Epithelial cell of proximal tubule (primary cell): ENCODE measurements at regions not wholly inside any gene's neighbourhood (a gene's known extent, or its start where the extent isn't known, plus 50 kb on each side); places are given as distances from the start of the nearest gene placed in this dataset.

Source experiments
- DNase-seq: peaks from one replicate; pipeline ENCODE4 v3.0.0-alpha.2; 2011; ENCODE audit warnings: low read depth
- H3K4me3 ChIP-seq: 2 replicates; pipeline ENCODE4 v1.5.1; 2011; ENCODE audit warnings: low read depth, mild to moderate bottlenecking, low read length
- TF ChIP-seq, protein P1 (sequence below): conservative IDR thresholded peaks from 2 replicates; pipeline ENCODE4 v1.5.1; 2012; ENCODE audit warnings: low read depth, mild to moderate bottlenecking, low read length

DNA sequence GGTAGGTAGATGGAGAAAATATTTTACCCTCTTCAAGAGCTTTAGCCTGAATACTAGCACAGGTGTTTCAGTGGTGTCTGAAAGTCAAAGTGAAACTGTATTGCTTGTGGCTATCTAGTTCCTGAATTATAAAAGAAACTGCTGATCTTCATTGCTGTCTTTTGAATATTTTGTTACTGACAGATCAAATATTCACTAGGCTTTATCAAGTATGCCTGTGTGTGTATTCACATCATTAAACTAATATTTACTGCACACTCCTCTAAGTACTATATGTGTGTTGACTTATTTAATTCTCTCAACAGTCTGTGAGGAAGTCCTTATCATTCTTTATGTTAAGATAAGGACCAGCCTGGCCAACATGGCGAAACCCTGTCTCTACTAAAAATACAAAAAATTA is 139.6 kb downstream of the SOCS6 start:
- TF ChIP-seq, protein P1, sequence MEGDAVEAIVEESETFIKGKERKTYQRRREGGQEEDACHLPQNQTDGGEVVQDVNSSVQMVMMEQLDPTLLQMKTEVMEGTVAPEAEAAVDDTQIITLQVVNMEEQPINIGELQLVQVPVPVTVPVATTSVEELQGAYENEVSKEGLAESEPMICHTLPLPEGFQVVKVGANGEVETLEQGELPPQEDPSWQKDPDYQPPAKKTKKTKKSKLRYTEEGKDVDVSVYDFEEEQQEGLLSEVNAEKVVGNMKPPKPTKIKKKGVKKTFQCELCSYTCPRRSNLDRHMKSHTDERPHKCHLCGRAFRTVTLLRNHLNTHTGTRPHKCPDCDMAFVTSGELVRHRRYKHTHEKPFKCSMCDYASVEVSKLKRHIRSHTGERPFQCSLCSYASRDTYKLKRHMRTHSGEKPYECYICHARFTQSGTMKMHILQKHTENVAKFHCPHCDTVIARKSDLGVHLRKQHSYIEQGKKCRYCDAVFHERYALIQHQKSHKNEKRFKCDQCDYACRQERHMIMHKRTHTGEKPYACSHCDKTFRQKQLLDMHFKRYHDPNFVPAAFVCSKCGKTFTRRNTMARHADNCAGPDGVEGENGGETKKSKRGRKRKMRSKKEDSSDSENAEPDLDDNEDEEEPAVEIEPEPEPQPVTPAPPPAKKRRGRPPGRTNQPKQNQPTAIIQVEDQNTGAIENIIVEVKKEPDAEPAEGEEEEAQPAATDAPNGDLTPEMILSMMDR: no peak
- DNase-seq: no peak
- no peak overlapping the region for H3K4me3 ChIP-seq

DNA sequence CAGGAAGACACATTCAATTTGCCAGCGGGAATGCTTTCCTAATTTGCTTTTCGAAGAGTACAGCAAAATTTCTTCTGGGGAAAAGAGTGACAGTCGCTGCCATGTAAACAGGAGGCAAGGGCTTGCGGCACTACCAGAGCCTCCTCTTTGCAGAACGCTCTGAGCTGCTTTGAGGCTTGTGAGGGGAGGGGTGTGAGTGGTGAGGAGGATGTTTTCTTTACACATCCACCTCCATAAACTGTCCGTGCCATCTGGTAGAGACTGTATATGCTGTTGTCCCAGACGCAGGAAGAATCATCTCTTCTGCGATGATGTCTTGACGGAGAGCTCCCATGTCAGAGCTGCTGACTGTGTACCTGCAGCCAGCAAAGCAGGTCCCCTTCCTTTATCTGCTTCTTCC is 138.0 kb downstream of the SOCS6 start:
- TF ChIP-seq, protein P1: no peak
- DNase-seq: no peak
- no peak overlapping the region for H3K4me3 ChIP-seq

DNA sequence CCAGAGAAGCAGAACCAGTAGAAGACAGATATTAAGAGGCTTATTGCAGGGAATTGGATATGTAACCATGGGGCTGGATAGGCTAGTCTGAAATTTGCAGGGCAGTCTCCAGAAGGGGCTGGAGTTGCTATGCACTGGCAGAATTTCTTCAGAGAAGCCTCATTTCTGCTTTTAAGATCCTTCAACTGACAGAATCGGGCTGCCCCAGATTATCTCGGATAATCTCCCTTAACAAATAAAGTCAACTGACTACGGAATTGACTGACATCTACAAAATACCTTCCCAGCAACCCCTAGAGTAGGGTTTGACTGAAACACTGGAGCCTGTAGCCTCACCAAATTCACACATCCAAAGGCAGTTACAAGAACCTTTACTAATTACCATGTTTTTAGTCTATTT is 136.4 kb downstream of the SOCS6 start:
- H3K4me3 ChIP-seq: no peak overlapping the region
- no peak for DNase-seq
- TF ChIP-seq, protein P1: no peak

DNA sequence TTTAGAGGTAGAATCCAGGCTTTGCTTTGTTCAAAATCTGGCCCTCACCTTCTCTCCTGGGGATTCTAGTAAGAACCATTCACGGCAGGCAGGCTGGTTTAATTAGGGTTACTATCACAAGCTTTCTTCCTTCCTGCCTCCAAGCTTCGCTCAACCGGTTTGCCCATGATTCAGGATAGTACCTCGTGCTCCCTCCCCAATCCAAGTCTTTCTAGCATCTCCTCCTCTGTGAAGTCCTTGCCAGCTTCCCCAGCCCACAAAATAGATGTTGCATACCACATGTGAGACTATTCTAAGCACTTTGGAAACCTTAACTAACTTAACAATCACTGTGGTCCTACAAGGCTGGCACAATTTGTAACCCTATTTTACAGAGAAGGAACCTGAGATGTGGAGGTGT is 135.1 kb downstream of the SOCS6 start:
- TF ChIP-seq, protein P1: no peak
- H3K4me3 ChIP-seq: no peak overlapping the region
- no peak for DNase-seq

DNA sequence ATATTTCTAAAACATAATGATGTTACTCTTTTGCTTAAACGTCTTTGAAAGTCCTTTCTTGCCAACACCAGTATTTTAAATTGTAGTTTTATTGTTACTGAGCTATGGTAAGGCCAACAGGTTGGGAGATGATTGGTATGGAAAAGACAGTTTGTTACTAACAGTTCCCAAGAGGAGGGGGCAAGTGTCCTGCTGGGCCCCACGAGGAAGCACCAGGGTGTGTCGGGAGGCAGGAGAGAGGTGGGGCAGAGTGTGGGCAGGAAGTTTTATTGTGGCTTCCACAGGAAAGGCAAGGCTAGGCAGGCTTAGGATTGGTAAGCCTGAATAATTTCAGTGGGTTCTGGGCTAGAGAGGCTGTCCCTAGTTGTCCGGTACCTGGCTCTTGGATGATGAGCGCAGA is 134.3 kb downstream of the SOCS6 start:
- TF ChIP-seq, protein P1: no peak
- no peak overlapping the region for H3K4me3 ChIP-seq
- no peak for DNase-seq

DNA sequence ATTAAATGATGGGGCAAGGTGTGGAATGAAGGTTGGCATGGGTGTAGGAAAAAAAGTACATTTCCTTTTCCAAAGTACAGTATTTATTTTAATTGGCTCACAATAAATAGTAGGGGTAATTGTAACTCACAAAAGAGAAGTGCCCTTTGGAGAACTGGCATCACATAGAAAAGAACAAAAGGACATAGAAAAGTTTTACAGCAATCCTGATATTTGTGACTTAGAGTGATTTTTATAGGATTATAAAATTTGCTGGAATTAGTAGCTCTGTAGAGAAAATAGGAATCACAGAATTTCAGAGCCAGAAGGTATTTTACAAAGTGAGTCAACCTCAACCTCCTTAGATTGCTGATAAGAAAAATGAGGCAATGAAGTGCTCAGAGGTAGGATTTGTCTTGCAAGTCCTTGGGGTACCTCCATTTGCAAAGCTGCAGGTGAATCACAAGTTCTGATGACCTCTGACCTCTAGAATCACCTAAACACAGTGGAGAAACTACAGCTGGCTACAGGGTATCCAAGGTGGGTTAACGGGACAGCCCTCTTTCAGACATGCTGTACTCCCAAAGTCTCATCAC is 133.6 kb downstream of the SOCS6 start:
- H3K4me3 ChIP-seq: no peak overlapping the region
- TF ChIP-seq, protein P1: no peak
- DNase-seq: no peak
